ENCODE measurements at regions not wholly inside any gene's neighbourhood (a gene's known extent, or its start where the extent isn't known, plus 50 kb on each side); places are given as distances from the start of the nearest gene placed in this dataset.

DNA sequence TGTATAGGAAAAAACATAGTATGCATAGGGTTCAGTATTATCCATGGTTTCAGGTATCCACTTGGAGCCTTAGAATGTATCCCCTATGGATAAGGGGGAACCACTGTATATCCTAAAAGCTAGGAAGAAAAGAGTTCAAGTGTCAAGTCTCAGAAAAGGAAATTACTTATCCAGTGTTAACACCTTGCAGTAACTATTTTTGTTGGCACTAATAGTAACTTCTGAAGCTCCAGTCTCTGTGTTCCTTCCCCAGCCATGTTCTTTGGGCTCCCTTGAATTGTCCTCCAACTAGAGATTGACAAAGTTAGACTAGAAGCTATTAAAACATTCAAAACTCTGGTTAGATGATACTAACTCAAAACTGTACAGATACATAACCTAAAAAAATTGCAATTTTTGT is 370.8 kb downstream of the NFIB start:
- TF ChIP-seq ZC3H10 (CRISPR knock-in tag; IDR thresholded peaks at IDR 0.05) (no peak), CSRNP3 (CRISPR knock-in tag; IDR thresholded peaks at IDR 0.05) (no peak)

Measured in SK-N-SH treated with all-trans-retinoic acid at 6 μM for 48 hours (cell line).